ENCODE measurements at regions not wholly inside any gene's neighbourhood (a gene's known extent, or its start where the extent isn't known, plus 50 kb on each side); places are given as distances from the start of the nearest gene placed in this dataset.

- H3K27ac ChIP-seq, result no peak overlapping the region
- no peak for TF ChIP-seq CTCF (IDR thresholded peaks at IDR 0.05)
- intact Hi-C loops (cut with DNase I; ENCODE audit: low total_unique reads), result no loop called here
- no peaks in the 10 kb centered on the region for H3K4me1 ChIP-seq
- H3K9me3 ChIP-seq, result peaks cover 0 to 5% (median 0%) of the 10 kb centered on the region in 3 donors
- H3K36me3 ChIP-seq, result no peaks in the 10 kb centered on the region
- no peaks in the 10 kb centered on the region for H3K27me3 ChIP-seq
- H3K4me3 ChIP-seq, result no peak overlapping the region
- DNase-seq, result no peak
These were observed 98.2 kb downstream of the AHR start for GRCh38 chr7:17396692-17397091.

- intact Hi-C loops (cut with DNase I; ENCODE audit: low total_unique reads), result no loop called here
- Histone ChIP-seq H3K27me3 (no peaks in the 10 kb centered on the region), H3K27ac (no peak overlapping the region), H3K4me1 (peaks cover 0 to 5% (median 0%) of the 10 kb centered on the region in 4 donors), H3K4me3 (no peak overlapping the region), H3K9me3 (no peaks in the 10 kb centered on the region), H3K36me3 (no peaks in the 10 kb centered on the region)
- DNase-seq, result no peak
- no peak for TF ChIP-seq CTCF (IDR thresholded peaks at IDR 0.05)
These were observed 103.6 kb downstream of the AHR start for GRCh38 chr7:17401791-17402627.

- no peak for TF ChIP-seq CTCF (IDR thresholded peaks at IDR 0.05)
These were observed 104.3 kb downstream of the AHR start for GRCh38 chr7:17402628-17403278.

GRCh38 chr7:17404006-17404405 is 105.6 kb downstream of the AHR start:
- intact Hi-C loops (cut with DNase I; ENCODE audit: low total_unique reads), result no loop called here
- Histone ChIP-seq H3K27ac (no peak overlapping the region), H3K27me3 (no peaks in the 10 kb centered on the region), H3K4me3 (no peak overlapping the region), H3K36me3 (no peaks in the 10 kb centered on the region), H3K9me3 (no peaks in the 10 kb centered on the region), H3K4me1 (peaks cover 0 to 5% (median 0%) of the 10 kb centered on the region in 4 donors)
- TF ChIP-seq CTCF (IDR thresholded peaks at IDR 0.05), result no peak
- DNase-seq, result no peak

More at GRCh38 chr7:17402628-17403278, 104.3 kb downstream of the AHR start:
- Histone ChIP-seq H3K27me3 (no peaks in the 10 kb centered on the region), H3K4me1 (peaks cover 0 to 5% (median 0%) of the 10 kb centered on the region in 4 donors), H3K36me3 (no peaks in the 10 kb centered on the region), H3K9me3 (no peaks in the 10 kb centered on the region), H3K4me3 (no peak overlapping the region), H3K27ac (no peak overlapping the region)
- no peak for DNase-seq
- intact Hi-C loops (cut with DNase I; ENCODE audit: low total_unique reads), result no loop called here

GRCh38 chr7:17405786-17406185 is 107.3 kb downstream of the AHR start:
- Histone ChIP-seq H3K27ac (no peak overlapping the region), H3K4me3 (no peak overlapping the region), H3K4me1 (peaks cover 0 to 5% (median 0%) of the 10 kb centered on the region in 4 donors), H3K27me3 (no peaks in the 10 kb centered on the region), H3K36me3 (no peaks in the 10 kb centered on the region), H3K9me3 (no peaks in the 10 kb centered on the region)
- no peak for DNase-seq
- no peak for TF ChIP-seq CTCF (IDR thresholded peaks at IDR 0.05)
- intact Hi-C loops (cut with DNase I; ENCODE audit: low total_unique reads), result no loop called here

Data from tibial artery (tissue), 4 donors.